ENCODE measurements at regions not wholly inside any gene's neighbourhood (a gene's known extent, or its start where the extent isn't known, plus 50 kb on each side); places are given as distances from the start of the nearest gene placed in this dataset.

DNA sequence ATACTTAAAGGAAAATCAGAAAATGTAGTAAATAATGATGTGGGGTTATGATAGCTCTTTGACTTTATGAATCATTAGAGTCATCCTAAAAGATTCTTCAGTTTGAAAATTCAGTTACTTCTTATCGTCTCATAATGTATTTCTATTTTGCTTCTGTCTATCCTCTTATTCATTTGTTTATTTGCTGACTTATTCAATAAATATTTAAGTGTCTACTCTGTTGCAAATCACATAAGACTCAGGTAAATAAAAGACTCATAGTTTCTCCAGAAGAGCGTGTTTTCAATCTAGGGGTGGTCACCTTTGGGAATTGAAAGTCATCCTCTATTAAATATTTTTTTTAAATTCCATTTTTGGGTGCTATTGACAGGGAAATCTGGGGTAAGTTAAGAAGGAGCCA, 69.1 kb upstream of the RBMS1 start:
- no peak for DNase-seq (ENCODE audit: low read depth)
- no peak overlapping the region for H3K4me3 ChIP-seq (ENCODE audit: low read depth, low read length)
- TF ChIP-seq, protein P1, sequence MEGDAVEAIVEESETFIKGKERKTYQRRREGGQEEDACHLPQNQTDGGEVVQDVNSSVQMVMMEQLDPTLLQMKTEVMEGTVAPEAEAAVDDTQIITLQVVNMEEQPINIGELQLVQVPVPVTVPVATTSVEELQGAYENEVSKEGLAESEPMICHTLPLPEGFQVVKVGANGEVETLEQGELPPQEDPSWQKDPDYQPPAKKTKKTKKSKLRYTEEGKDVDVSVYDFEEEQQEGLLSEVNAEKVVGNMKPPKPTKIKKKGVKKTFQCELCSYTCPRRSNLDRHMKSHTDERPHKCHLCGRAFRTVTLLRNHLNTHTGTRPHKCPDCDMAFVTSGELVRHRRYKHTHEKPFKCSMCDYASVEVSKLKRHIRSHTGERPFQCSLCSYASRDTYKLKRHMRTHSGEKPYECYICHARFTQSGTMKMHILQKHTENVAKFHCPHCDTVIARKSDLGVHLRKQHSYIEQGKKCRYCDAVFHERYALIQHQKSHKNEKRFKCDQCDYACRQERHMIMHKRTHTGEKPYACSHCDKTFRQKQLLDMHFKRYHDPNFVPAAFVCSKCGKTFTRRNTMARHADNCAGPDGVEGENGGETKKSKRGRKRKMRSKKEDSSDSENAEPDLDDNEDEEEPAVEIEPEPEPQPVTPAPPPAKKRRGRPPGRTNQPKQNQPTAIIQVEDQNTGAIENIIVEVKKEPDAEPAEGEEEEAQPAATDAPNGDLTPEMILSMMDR (conservative IDR thresholded peaks at IDR 0.05; ENCODE audit: low read depth, low read length) = no peak

DNA sequence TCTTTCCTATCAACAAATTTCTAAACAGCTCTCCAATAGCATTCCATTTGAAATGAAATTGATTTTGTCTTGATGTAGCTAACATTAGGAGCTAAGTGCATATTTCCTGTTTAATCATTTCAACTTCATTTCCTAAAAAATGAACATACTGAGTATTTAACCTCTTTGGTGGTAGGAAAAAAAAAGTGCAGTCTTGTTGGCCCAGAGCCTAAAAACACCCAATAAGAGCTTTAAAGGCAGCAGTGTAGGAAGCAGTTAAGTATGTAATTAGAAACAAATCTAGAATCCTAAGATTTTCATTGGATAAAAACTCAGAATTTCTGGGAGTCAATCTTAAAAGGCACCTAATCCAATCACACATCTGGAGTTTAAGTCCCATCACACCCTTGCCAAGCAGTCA, 71.0 kb upstream of the RBMS1 start:
- TF ChIP-seq, protein P1 (conservative IDR thresholded peaks at IDR 0.05; ENCODE audit: low read depth, low read length) = no peak
- DNase-seq (ENCODE audit: low read depth) = no peak
- H3K4me3 ChIP-seq (ENCODE audit: low read depth, low read length) = no peak overlapping the region

DNA sequence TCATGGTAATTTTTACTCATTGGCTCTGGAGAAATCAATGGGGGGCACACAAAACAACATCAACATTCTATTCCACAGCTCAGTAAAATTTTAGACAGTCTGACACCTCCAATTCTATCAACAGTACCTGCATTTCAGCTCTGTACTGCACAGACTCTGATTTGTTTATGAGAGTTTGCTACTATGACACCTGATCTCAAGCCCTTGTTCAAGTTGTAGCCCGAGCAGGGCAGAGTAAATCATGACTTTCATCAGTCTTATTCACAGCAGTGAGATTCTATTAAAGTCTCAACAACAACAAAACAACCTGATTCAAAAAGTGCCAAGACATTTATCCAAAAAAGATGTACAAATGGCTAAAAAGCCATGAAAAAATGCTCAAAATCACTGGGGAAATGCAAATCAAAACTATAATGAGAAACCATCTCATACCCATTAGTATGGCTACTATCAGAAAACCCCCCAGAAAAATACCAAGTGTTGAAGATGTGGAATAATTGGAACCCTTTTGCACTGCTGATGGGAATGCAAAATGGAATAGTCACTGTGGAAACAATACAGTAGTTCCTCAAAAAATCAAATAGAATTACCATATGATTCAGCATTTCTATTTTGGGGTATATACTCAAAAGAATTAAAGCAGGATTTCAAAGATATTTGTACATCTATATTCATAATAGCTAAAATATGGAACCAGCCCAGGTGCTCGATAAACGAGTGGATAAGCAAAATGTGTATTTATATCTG, 71.7 kb upstream of the RBMS1 start:
- no peak overlapping the region for H3K4me3 ChIP-seq (ENCODE audit: low read depth, low read length)
- no peak for DNase-seq (ENCODE audit: low read depth)
- TF ChIP-seq, protein P1 (conservative IDR thresholded peaks at IDR 0.05; ENCODE audit: low read depth, low read length) = no peak

DNA sequence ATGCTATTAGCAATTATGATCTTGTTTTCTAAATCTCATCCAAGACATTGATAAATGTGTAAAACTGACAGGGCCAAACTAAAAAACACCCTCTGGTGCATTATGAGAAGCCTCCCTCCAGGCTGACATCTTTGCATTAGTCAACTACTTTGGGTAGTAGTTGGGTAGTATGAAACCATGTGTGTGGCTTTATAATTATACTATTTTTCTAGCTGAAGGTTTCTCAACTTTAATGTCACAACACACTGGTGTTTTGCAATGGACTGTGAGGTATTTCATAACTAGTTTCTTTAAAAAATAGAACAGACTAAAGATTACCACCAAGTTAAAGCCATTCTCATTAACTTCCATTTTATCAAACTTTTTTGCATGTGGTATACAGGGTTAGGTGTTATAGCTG, 73.1 kb upstream of the RBMS1 start:
- TF ChIP-seq, protein P1 (conservative IDR thresholded peaks at IDR 0.05; ENCODE audit: low read depth, low read length) = no peak
- no peak for DNase-seq (ENCODE audit: low read depth)
- H3K4me3 ChIP-seq (ENCODE audit: low read depth, low read length) = no peak overlapping the region

DNA sequence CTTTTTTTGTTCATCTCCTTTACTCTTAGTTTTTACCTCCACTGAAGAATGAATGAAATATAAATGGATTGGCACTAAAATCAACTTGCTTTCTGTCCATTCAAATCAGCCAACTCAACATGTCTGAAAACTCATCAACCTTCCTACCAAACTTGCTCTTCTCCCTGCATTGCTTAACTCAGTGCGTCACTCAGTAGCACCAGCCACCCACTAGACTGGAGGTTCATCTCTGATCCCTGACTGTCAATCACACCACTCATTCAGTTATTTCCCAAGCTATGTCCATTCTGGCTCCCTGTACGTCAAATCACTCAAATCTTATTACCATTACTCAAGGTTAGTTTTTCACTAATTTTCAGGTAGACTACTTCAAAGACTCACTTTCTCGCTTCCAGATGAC, 75.2 kb upstream of the RBMS1 start:
- no peak overlapping the region for H3K4me3 ChIP-seq (ENCODE audit: low read depth, low read length)
- no peak for DNase-seq (ENCODE audit: low read depth)
- TF ChIP-seq, protein P1 (conservative IDR thresholded peaks at IDR 0.05; ENCODE audit: low read depth, low read length) = no peak

DNA sequence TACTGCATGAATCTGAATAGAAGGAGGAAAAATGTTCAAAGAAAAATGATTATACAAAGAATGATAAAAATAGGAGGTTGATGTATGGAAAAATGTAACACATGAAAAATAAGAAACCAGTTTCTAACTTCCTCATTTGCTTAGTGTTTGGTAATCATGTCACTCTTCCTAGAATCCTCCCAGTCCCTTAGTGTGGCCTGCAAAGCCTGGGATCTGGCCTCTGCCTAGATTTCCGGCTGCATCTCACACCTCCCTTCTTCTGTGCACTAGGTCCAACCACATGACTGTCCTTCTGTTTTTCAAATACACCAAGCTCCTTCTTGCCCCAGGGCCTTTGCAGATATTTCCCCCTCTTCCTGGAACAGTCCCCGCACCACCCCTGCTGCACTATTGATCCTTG, 76.8 kb upstream of the RBMS1 start:
- no peak overlapping the region for H3K4me3 ChIP-seq (ENCODE audit: low read depth, low read length)
- no peak for DNase-seq (ENCODE audit: low read depth)
- TF ChIP-seq, protein P1 (conservative IDR thresholded peaks at IDR 0.05; ENCODE audit: low read depth, low read length) = no peak

Data from epithelial cell of proximal tubule (primary cell).